Osteocyte (in vitro differentiated cells): ENCODE measurements at regions not wholly inside any gene's neighbourhood (a gene's known extent, or its start where the extent isn't known, plus 50 kb on each side); places are given as distances from the start of the nearest gene placed in this dataset.

Experiments used
- DNase-seq: peaks from one replicate; pipeline ENCODE4 v3.0.0; 2021; ENCODE audit warnings: mixed read lengths; ENCODE audit not compliant: unreplicated experiment; ENCODE audit errors: extremely low spot score
- H3K27ac Mint-ChIP-seq: one replicate; pipeline ENCODE4 v1.8.0; 2021; ENCODE audit warnings: mild to moderate bottlenecking, mixed read lengths; ENCODE audit not compliant: unreplicated experiment
- H3K27me3 Mint-ChIP-seq: one replicate; pipeline ENCODE4 v1.8.0; 2021; ENCODE audit warnings: mixed read lengths; ENCODE audit not compliant: unreplicated experiment
- H3K36me3 Mint-ChIP-seq: one replicate; pipeline ENCODE4 v1.8.0; 2021; ENCODE audit warnings: mixed read lengths; ENCODE audit not compliant: unreplicated experiment
- H3K4me1 Mint-ChIP-seq: one replicate; pipeline ENCODE4 v1.8.0; 2021; ENCODE audit warnings: mixed read lengths; ENCODE audit not compliant: unreplicated experiment
- H3K4me3 Mint-ChIP-seq: one replicate; pipeline ENCODE4 v1.8.0; 2021; ENCODE audit warnings: mild to moderate bottlenecking, moderate library complexity, mixed read lengths; ENCODE audit not compliant: unreplicated experiment
- H3K9me3 Mint-ChIP-seq: one replicate; pipeline ENCODE4 v1.8.0; 2021; ENCODE audit warnings: mixed read lengths; ENCODE audit not compliant: unreplicated experiment
- TF ChIP-seq, protein P1 (sequence below): fragments of 200-600 bp; sonication (generic); IDR thresholded peaks from 2 replicates; pipeline ENCODE4 v1.5.0; 2021; ENCODE audit warnings: antibody characterized with exemption, mild to moderate bottlenecking, moderate library complexity

DNA sequence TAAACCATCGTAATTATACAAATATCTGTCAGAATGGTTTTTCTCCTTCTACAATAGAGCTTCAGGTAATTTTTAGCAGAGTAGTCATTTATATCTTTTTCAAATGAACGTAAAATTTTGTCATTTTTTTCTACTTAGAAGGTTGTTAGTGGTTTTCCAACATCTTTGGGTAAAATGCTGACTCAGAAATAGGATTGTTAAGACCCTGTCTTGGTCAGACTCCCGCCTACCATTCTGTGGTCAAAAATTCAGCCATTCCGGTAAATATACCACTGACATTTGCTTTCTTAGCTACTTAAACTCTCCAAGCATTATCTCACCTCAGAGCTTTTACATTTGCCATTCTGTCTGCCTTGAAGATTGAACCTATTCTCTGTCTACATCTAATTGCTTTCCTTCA, 154.1 kb upstream of the CDH19 start:
- Mint-ChIP-seq H3K27me3 (no peaks in the 10 kb centered on the region), H3K9me3 (no peaks in the 10 kb centered on the region), H3K36me3 (no peaks in the 10 kb centered on the region), H3K4me3 (no peak overlapping the region), H3K4me1 (no peaks in the 10 kb centered on the region), H3K27ac (no peak overlapping the region)
- no peak for DNase-seq
- TF ChIP-seq, protein P1, sequence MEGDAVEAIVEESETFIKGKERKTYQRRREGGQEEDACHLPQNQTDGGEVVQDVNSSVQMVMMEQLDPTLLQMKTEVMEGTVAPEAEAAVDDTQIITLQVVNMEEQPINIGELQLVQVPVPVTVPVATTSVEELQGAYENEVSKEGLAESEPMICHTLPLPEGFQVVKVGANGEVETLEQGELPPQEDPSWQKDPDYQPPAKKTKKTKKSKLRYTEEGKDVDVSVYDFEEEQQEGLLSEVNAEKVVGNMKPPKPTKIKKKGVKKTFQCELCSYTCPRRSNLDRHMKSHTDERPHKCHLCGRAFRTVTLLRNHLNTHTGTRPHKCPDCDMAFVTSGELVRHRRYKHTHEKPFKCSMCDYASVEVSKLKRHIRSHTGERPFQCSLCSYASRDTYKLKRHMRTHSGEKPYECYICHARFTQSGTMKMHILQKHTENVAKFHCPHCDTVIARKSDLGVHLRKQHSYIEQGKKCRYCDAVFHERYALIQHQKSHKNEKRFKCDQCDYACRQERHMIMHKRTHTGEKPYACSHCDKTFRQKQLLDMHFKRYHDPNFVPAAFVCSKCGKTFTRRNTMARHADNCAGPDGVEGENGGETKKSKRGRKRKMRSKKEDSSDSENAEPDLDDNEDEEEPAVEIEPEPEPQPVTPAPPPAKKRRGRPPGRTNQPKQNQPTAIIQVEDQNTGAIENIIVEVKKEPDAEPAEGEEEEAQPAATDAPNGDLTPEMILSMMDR, result no peak

DNA sequence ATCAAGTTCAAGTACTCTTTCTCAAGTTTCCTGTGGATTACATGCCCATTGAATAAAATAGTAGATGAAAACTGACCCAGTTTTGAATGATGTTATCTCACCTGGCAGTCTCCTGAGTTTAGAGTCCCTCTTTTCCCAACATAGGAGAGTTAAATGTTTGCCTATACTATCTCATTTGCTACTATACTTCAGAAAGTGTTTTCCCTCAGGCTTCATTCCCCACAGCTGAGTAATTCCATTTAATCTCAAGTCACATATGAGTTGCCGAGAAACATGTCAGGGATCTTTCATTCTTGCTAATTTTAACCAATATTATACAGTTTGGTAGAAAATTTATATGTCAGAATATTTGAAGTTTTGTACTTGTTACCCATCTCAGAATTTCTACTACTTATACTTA, 150.4 kb upstream of the CDH19 start:
- Mint-ChIP-seq H3K9me3 (no peaks in the 10 kb centered on the region), H3K4me3 (no peak overlapping the region), H3K27me3 (no peaks in the 10 kb centered on the region), H3K4me1 (peaks cover 2% of the 10 kb centered on the region), H3K36me3 (no peaks in the 10 kb centered on the region), H3K27ac (no peak overlapping the region)
- TF ChIP-seq, protein P1, result no peak
- no peak for DNase-seq

DNA sequence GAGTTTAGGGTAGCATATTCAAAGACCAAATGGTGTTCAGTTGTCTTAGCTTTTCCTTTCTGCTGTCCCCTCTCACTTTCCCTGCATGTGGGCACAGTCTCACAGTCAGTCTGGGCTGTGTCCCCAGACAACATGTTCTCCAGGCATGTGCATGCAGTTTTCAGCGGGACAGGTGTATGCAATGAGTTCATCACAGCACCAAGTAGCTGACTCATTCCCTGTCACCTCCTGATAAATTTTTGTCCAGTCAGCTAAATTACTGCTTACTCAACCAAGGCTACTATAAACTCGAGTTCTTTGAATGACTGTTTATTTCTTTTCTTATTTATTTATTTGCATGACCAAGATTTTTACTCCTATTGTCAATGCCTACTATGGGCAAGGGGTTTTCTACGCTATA, 148.8 kb upstream of the CDH19 start:
- TF ChIP-seq, protein P1, result no peak
- H3K27me3 Mint-ChIP-seq, result no peaks in the 10 kb centered on the region
- H3K4me1 Mint-ChIP-seq, result peaks cover 2% of the 10 kb centered on the region
- H3K36me3 Mint-ChIP-seq, result no peaks in the 10 kb centered on the region
- H3K27ac Mint-ChIP-seq, result no peak overlapping the region
- DNase-seq, result no peak
- H3K4me3 Mint-ChIP-seq, result no peak overlapping the region
- H3K9me3 Mint-ChIP-seq, result no peaks in the 10 kb centered on the region

DNA sequence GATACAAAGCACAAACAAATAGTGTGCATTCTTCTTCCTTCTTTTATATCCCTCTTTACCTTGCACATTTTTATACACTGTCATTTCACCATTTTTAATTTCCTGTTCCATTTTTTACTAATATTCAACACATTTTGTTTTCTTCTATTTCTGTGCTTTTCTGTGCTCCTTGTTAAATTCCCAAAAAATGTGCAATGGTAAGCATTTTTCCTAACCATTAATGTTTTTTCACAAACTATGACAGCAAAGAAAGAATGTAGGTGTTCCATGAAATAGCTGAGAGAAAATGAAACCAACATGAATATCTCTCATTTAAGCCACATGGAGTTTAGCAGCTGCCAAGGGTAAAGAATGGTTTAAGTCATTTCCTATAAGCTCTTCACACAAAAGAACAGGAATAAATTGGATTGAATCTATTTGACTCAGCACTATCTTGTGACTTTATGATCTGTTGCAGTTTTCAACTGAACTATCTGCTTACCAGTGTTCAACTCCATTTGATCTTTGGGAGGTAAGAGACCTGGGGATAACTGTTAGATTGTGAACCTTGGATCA, 145.7 kb upstream of the CDH19 start:
- Mint-ChIP-seq H3K4me3 (no peak overlapping the region), H3K27me3 (peaks cover 8% of the 10 kb centered on the region), H3K27ac (no peak overlapping the region), H3K36me3 (no peaks in the 10 kb centered on the region), H3K4me1 (peaks cover 2% of the 10 kb centered on the region), H3K9me3 (no peaks in the 10 kb centered on the region)
- no peak for DNase-seq
- TF ChIP-seq, protein P1, result no peak

DNA sequence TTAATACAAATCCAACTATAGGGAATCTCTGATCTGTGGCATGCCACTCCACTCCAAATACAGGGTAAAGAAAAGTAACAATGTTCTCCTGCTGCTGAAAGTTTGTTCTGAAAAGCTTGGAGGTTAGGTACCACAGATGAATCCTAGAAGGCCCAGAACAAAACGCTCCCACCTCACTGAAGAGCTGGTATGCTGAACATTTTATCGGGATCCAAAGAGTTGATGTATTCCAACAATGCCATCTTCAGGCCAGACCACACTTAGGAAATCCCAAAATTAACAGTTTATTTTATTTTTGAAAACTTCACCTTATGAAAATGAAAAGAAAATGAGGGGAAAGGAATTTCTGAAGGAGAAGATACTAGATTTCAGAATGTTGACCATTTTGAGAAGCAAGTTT, 145.1 kb upstream of the CDH19 start:
- TF ChIP-seq, protein P1, result peak; percentile 34
- no peaks in the 10 kb centered on the region for H3K9me3 Mint-ChIP-seq
- no peak overlapping the region for H3K4me3 Mint-ChIP-seq
- no peaks in the 10 kb centered on the region for H3K36me3 Mint-ChIP-seq
- peaks cover 8% of the 10 kb centered on the region for H3K27me3 Mint-ChIP-seq
- H3K4me1 Mint-ChIP-seq, result peaks cover 2% of the 10 kb centered on the region
- no peak for DNase-seq
- no peak overlapping the region for H3K27ac Mint-ChIP-seq
